K562 (cell line): ENCODE measurements at regions not wholly inside any gene's neighbourhood (a gene's known extent, or its start where the extent isn't known, plus 50 kb on each side); places are given as distances from the start of the nearest gene placed in this dataset.

Experiments
- ATAC-seq: fragments of 200-7000 bp; cut with Tn5 transposase; 3 replicates; pipeline ENCODE4 v1.9.1; 2020; ENCODE audit warnings: moderate library complexity
- BruUV-seq: library from RNA; stranded (reverse); fragments of 400-500 nt; replicated peaks from 2 replicates; lab custom pipeline; 2021; lab: Mats Ljungman, UMichigan
- CTCF ChIA-PET: fragments of 300-600 bp; formaldehyde crosslinking; extraction: SDS; loops from one replicate; lab custom pipeline; 2021; ENCODE audit warnings: low intra/inter-chr PET ratio; lab: Yijun Ruan, JAX
- POLR2A ChIA-PET: fragments of 300-600, 350-650 bp; sonication (Branson Sonifier 250); formaldehyde crosslinking; extraction: SDS; loops from one replicate; lab custom pipeline; 2021; ENCODE audit warnings: antibody characterized with exemption, inconsistent platforms; lab: Yijun Ruan, JAX
- DNase-seq, 4 experiments: peaks; one replicate each; pipeline versions ENCODE4 v3.0.0 to v3.0.0-alpha.2; 2011 to 2018; ENCODE audit warnings: low spot score in 3 of 4, mixed read lengths in 3 of 4; ENCODE audit errors: extremely low read depth in 1 of 4
- FAIRE-seq: peaks from 2 replicates; lab custom pipeline; 2011; peaks lifted over from hg19 to GRCh38; lab: Jason Lieb, UNC
- H2AFZ ChIP-seq: 2 replicates; pipeline ENCODE4 v1.6.0; 2011; ENCODE audit warnings: low read depth, low read length, control low read depth, inconsistent platforms
- H3K27ac ChIP-seq: fragments of 200-600 bp; 3 replicates; pipeline ENCODE4 v1.8.0; 2011; ENCODE audit warnings: low read depth, mild to moderate bottlenecking, control low read depth, inconsistent platforms, low read length, moderate library complexity, mixed read lengths; ENCODE audit errors: extremely low read depth
- H3K27me3 ChIP-seq, 2 experiments: fragments of 300-600 bp in 1 of 2; 2 replicates in 1 of 2; 3 replicates in 1 of 2; pipeline versions ENCODE4 v1.6.0 to v1.8.0; 2011; ENCODE audit warnings: inconsistent platforms in 2 of 2, low read length in 2 of 2, mild to moderate bottlenecking in 1 of 2, mixed read lengths in 1 of 2, moderate library complexity in 1 of 2; ENCODE audit not compliant: control insufficient read depth in 2 of 2, insufficient read depth in 2 of 2
- H3K36me3 ChIP-seq: fragments of 300-600 bp; 3 replicates; pipeline ENCODE4 v1.8.0; 2011; ENCODE audit warnings: mild to moderate bottlenecking, low read length, inconsistent platforms; ENCODE audit not compliant: control insufficient read depth, insufficient read depth
- H3K4me1 ChIP-seq, 2 experiments: fragments of 200-600 bp in 1 of 2; replicated peaks in 1 of 2; 2 replicates in 1 of 2; 3 replicates in 1 of 2; pipeline versions ENCODE4 v1.5.1 to v1.8.0; 2011; ENCODE audit warnings: inconsistent platforms in 2 of 2, low read length in 2 of 2, mild to moderate bottlenecking in 1 of 2, mixed read lengths in 1 of 2, moderate library complexity in 1 of 2; ENCODE audit not compliant: control insufficient read depth in 2 of 2, insufficient read depth in 2 of 2
- H3K4me2 ChIP-seq: 2 replicates; pipeline ENCODE4 v1.6.1; 2011; ENCODE audit warnings: low read length, control low read depth, inconsistent platforms, mixed read lengths; ENCODE audit not compliant: insufficient read depth
- H3K4me3 ChIP-seq: fragments of 200-600 bp; sonication (generic), shearing (Covaris generic); 2 replicates; pipeline ENCODE4 v1.5.1; 2016; ENCODE audit warnings: control low read depth, inconsistent platforms
- H3K79me2 ChIP-seq: fragments of 200-600 bp; 3 replicates; pipeline ENCODE4 v1.8.0; 2011; ENCODE audit warnings: low read length, inconsistent platforms; ENCODE audit not compliant: control insufficient read depth, insufficient read depth
- H3K9ac ChIP-seq, 2 experiments: 2 replicates each; pipeline versions ENCODE4 v1.6.0 to v1.6.1; 2011; ENCODE audit warnings: low read depth in 2 of 2, low read length in 2 of 2, control low read depth in 1 of 2, inconsistent platforms in 1 of 2, mild to moderate bottlenecking in 1 of 2, mixed read lengths in 1 of 2; ENCODE audit not compliant: insufficient read depth in 1 of 2
- H3K9me1 ChIP-seq: one replicate; pipeline ENCODE4 v1.6.0; 2011; ENCODE audit warnings: inconsistent platforms, mild to moderate bottlenecking, low read length, moderate library complexity; ENCODE audit not compliant: control insufficient read depth, insufficient read depth
- H3K9me3 ChIP-seq: replicated peaks from 2 replicates; pipeline ENCODE4 v1.5.1; 2011; ENCODE audit warnings: low read depth, low read length, inconsistent platforms; ENCODE audit not compliant: control insufficient read depth, insufficient read depth
- H4K20me1 ChIP-seq: replicated peaks from 2 replicates; pipeline ENCODE4 v1.6.1; 2011; ENCODE audit warnings: low read length, inconsistent platforms, mixed read lengths; ENCODE audit not compliant: control insufficient read depth, insufficient read depth
- C11orf30 ChIP-seq: fragments of 450-650 bp; IDR thresholded peaks from 2 replicates; pipeline ENCODE4 v1.6.1; 2016; ENCODE audit warnings: low read depth, mild to moderate bottlenecking
- CC2D1A ChIP-seq: fragments of 450-650 bp; IDR thresholded peaks from 2 replicates; pipeline ENCODE4 v1.6.1; 2017; ENCODE audit warnings: mild to moderate bottlenecking
- DPF2 ChIP-seq: fragments of 450-650 bp; IDR thresholded peaks from 2 replicates; pipeline ENCODE4 v1.6.1; 2016
- FOXP1 ChIP-seq: sonication (generic); formaldehyde crosslinking; IDR thresholded peaks from 2 replicates; pipeline ENCODE4 v1.8.0; 2022; ENCODE audit warnings: mild to moderate bottlenecking, missing genetic modification reagents
- HMG20B ChIP-seq: fragments of 250-450 bp; sonication (Bioruptor Pico); IDR thresholded peaks from 2 replicates; pipeline ENCODE4 v1.5.0; 2021; ENCODE audit warnings: mild to moderate bottlenecking
- JUN ChIP-seq, 2 experiments: sonication (generic) in 1 of 2; formaldehyde crosslinking in 1 of 2; IDR thresholded peaks; 2 replicates each; pipeline versions ENCODE4 v1.6.1 to v1.8.0; 2012 to 2022; ENCODE audit warnings: borderline replicate concordance in 2 of 2, mild to moderate bottlenecking in 2 of 2, improper control_type of control experiment in 1 of 2, low read depth in 1 of 2, low read length in 1 of 2, missing genetic modification reagents in 1 of 2
- NR4A1 ChIP-seq, 2 experiments: fragments of 250-450 bp in 1 of 2; fragments of 450-650 bp in 1 of 2; sonication (Bioruptor Pico) in 1 of 2; IDR thresholded peaks; 2 replicates each; pipeline versions ENCODE4 v1.4.0 to v1.6.1; 2016 to 2020; ENCODE audit warnings: mild to moderate bottlenecking in 2 of 2, missing compliant biosample characterization in 1 of 2, missing genetic modification characterization in 1 of 2, moderate library complexity in 1 of 2
- ZFPM2 ChIP-seq: fragments of 250-450 bp; sonication (Bioruptor Pico); IDR thresholded peaks from 2 replicates; pipeline ENCODE4 v1.5.1; 2022; ENCODE audit warnings: mild to moderate bottlenecking
- ZNF316 ChIP-seq: fragments of 450-650 bp; IDR thresholded peaks from 2 replicates; pipeline ENCODE4 v1.6.1; 2016
- WGBS: fragments of 100-300 bp; shearing (Covaris generic); methylation state at CpG from one replicate; pipeline ENCODE4 v1.1.6; 2016; ENCODE audit warnings: low coverage, mixed read lengths; ENCODE audit not compliant: insufficient coverage; ENCODE audit errors: missing lambda C conversion rate; 5-methylcytosine and 5-hydroxymethylcytosine counted together
- in situ Hi-C: fragments of 300-500 bp; cut with MboI; formaldehyde crosslinking; loops from 4 replicates; pipeline ENCODE4 v1.15.0; 2018; ENCODE audit warnings: inconsistent platforms, mixed read lengths
- intact Hi-C: fragments of 100-400 bp; cut with micrococcal nuclease; formaldehyde crosslinking; loops from 2 replicates; pipeline ENCODE4 v1.14.2; 2022
- TF ChIP-seq, protein P1 (sequence below): sonication (generic); formaldehyde crosslinking; IDR thresholded peaks from 2 replicates; pipeline ENCODE4 v1.8.0; 2022; ENCODE audit warnings: missing genetic modification reagents, mild to moderate bottlenecking, moderate library complexity, borderline replicate concordance
- TF ChIP-seq, protein P2 (sequence below): sonication (generic); formaldehyde crosslinking; IDR thresholded peaks from 2 replicates; pipeline ENCODE4 v1.4.0; 2020; ENCODE audit warnings: mild to moderate bottlenecking, missing genetic modification reagents
- TF ChIP-seq, protein P3 (sequence below): fragments of 250-450 bp; sonication (Bioruptor Pico); IDR thresholded peaks from 2 replicates; pipeline ENCODE4 v1.8.0; 2021; ENCODE audit warnings: moderate library complexity, mild to moderate bottlenecking, inconsistent platforms
- TF ChIP-seq, protein P4 (sequence below): fragments of 250-450 bp; sonication (Bioruptor Pico); IDR thresholded peaks from 2 replicates; pipeline ENCODE4 v1.4.0; 2020

DNA sequence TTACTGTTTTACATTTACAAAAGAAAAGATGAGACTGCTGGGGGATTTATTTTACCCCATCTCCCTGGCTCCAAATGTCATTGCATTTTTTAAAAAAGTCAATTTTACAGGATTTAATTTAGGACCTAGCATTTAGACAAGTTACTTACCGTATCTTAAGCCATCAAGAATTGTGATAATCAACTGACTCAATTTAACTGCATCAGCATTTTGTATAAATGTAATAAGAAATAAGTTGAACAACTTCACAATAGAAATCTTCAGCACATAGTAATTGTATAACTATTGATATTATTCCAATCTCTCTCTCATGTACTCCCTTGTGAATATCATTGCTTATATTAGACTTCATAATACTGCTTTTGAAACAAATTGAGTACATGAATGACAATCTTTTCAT, 907.5 kb upstream of the SLC10A2 start:
- intact Hi-C loops (no loop called here), in situ Hi-C loops (no loop called here)
- DNase-seq (no peak), FAIRE-seq (no peak), ATAC-seq (no peak)
- H3K4me2 ChIP-seq, result no peak overlapping the region
- whole genome bisulfite sequencing, result 0% methylated on average over 1 of the region's 1 CpG
- H3K27me3 ChIP-seq, result no peaks in the 10 kb centered on the region
- BruUV-seq, result no TSS peak
- no peak overlapping the region for H3K4me3 ChIP-seq
- H3K36me3 ChIP-seq, result no peaks in the 10 kb centered on the region
- H3K9me1 ChIP-seq, result no peaks in the 10 kb centered on the region
- H3K79me2 ChIP-seq, result no peaks in the 10 kb centered on the region
- no peak overlapping the region for H3K9ac ChIP-seq
- no peaks in the 10 kb centered on the region for H4K20me1 ChIP-seq
- CTCF ChIA-PET, result no interaction called here
- POLR2A ChIA-PET, result no interaction called here
- no peaks in the 10 kb centered on the region for H3K9me3 ChIP-seq
- no peak overlapping the region for H2AFZ ChIP-seq
- no peak overlapping the region for H3K27ac ChIP-seq
- no peaks in the 10 kb centered on the region for H3K4me1 ChIP-seq
- TF ChIP-seq, protein P1, sequence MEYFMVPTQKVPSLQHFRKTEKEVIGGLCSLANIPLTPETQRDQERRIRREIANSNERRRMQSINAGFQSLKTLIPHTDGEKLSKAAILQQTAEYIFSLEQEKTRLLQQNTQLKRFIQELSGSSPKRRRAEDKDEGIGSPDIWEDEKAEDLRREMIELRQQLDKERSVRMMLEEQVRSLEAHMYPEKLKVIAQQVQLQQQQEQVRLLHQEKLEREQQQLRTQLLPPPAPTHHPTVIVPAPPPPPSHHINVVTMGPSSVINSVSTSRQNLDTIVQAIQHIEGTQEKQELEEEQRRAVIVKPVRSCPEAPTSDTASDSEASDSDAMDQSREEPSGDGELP (CRISPR knock-in tag), result no peak
- TF ChIP-seq CC2D1A (no peak), DPF2 (no peak), ZFPM2 (CRISPR knock-in tag) (no peak), NR4A1 (CRISPR knock-in tag; IDR thresholded peaks at IDR 0.05) (no peak), NR4A1 (tag; IDR thresholded peaks at IDR 0.05) (no peak), HMG20B (CRISPR knock-in tag) (no peak), ZNF316 (peak; percentile 12; the same call in 1 of the 2 replicates), JUN (IDR thresholded peaks at IDR 0.05; ENCODE audit: borderline replicate concordance, low read depth, low read length) (no peak), JUN (CRISPR knock-in tag; IDR thresholded peaks at IDR 0.05; ENCODE audit: borderline replicate concordance) (no peak), FOXP1 (no peak), C11orf30 (peak; percentile 16; the same call in 1 of the 2 replicates)
- TF ChIP-seq, protein P2, sequence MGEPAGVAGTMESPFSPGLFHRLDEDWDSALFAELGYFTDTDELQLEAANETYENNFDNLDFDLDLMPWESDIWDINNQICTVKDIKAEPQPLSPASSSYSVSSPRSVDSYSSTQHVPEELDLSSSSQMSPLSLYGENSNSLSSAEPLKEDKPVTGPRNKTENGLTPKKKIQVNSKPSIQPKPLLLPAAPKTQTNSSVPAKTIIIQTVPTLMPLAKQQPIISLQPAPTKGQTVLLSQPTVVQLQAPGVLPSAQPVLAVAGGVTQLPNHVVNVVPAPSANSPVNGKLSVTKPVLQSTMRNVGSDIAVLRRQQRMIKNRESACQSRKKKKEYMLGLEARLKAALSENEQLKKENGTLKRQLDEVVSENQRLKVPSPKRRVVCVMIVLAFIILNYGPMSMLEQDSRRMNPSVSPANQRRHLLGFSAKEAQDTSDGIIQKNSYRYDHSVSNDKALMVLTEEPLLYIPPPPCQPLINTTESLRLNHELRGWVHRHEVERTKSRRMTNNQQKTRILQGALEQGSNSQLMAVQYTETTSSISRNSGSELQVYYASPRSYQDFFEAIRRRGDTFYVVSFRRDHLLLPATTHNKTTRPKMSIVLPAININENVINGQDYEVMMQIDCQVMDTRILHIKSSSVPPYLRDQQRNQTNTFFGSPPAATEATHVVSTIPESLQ (CRISPR knock-in tag), result no peak
- TF ChIP-seq, protein P3, sequence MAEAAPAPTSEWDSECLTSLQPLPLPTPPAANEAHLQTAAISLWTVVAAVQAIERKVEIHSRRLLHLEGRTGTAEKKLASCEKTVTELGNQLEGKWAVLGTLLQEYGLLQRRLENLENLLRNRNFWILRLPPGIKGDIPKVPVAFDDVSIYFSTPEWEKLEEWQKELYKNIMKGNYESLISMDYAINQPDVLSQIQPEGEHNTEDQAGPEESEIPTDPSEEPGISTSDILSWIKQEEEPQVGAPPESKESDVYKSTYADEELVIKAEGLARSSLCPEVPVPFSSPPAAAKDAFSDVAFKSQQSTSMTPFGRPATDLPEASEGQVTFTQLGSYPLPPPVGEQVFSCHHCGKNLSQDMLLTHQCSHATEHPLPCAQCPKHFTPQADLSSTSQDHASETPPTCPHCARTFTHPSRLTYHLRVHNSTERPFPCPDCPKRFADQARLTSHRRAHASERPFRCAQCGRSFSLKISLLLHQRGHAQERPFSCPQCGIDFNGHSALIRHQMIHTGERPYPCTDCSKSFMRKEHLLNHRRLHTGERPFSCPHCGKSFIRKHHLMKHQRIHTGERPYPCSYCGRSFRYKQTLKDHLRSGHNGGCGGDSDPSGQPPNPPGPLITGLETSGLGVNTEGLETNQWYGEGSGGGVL (CRISPR knock-in tag), result no peak
- TF ChIP-seq, protein P4, sequence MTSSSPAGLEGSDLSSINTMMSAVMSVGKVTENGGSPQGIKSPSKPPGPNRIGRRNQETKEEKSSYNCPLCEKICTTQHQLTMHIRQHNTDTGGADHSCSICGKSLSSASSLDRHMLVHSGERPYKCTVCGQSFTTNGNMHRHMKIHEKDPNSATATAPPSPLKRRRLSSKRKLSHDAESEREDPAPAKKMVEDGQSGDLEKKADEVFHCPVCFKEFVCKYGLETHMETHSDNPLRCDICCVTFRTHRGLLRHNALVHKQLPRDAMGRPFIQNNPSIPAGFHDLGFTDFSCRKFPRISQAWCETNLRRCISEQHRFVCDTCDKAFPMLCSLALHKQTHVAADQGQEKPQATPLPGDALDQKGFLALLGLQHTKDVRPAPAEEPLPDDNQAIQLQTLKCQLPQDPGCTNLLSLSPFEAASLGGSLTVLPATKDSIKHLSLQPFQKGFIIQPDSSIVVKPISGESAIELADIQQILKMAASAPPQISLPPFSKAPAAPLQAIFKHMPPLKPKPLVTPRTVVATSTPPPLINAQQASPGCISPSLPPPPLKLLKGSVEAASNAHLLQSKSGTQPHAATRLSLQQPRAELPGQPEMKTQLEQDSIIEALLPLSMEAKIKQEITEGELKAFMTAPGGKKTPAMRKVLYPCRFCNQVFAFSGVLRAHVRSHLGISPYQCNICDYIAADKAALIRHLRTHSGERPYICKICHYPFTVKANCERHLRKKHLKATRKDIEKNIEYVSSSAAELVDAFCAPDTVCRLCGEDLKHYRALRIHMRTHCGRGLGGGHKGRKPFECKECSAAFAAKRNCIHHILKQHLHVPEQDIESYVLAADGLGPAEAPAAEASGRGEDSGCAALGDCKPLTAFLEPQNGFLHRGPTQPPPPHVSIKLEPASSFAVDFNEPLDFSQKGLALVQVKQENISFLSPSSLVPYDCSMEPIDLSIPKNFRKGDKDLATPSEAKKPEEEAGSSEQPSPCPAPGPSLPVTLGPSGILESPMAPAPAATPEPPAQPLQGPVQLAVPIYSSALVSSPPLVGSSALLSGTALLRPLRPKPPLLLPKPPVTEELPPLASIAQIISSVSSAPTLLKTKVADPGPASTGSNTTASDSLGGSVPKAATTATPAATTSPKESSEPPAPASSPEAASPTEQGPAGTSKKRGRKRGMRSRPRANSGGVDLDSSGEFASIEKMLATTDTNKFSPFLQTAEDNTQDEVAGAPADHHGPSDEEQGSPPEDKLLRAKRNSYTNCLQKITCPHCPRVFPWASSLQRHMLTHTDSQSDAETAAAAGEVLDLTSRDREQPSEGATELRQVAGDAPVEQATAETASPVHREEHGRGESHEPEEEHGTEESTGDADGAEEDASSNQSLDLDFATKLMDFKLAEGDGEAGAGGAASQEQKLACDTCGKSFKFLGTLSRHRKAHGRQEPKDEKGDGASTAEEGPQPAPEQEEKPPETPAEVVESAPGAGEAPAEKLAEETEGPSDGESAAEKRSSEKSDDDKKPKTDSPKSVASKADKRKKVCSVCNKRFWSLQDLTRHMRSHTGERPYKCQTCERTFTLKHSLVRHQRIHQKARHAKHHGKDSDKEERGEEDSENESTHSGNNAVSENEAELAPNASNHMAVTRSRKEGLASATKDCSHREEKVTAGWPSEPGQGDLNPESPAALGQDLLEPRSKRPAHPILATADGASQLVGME (CRISPR knock-in tag), result no peak
